ENCODE measurements at regions not wholly inside any gene's neighbourhood (a gene's known extent, or its start where the extent isn't known, plus 50 kb on each side); places are given as distances from the start of the nearest gene placed in this dataset.

- DNase-seq = no peak
These were observed 551.7 kb downstream of the SLC4A3 start for GRCh38 chr2:220178991-220179695.

- DNase-seq = no peak
These were observed 553.7 kb downstream of the SLC4A3 start for GRCh38 chr2:220181165-220181564.

- no peak for DNase-seq
These were observed 555.4 kb downstream of the SLC4A3 start for GRCh38 chr2:220182790-220183189.

GRCh38 chr2:220185766-220186305, 558.4 kb downstream of the SLC4A3 start:
- no peak for DNase-seq

- no peak for DNase-seq
These were observed 560.6 kb downstream of the SLC4A3 start for GRCh38 chr2:220188031-220188430.

DNA sequence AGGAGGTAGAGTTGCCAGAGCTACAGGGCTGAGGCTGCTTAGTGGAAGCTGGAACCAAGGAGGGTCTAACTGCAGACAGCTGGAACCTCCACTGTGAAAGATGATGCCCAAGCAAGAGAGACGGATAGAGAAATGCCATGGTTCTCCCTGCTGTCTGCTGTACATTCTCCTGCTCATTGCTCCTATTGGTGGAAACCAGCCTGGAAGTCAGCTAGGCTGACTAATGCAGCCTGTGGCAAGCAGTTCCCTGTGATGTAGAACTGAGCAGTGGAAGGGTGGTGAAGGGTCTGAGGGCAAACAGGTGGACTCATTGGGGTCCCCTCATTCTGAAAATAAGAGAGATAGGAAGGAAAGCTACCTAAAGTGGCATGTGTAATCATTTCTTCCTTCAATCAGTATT, 563.6 kb downstream of the SLC4A3 start:
- DNase-seq = no peak

GRCh38 chr2:220191737-220192136, 564.3 kb downstream of the SLC4A3 start:
- no peak for DNase-seq

DNA sequence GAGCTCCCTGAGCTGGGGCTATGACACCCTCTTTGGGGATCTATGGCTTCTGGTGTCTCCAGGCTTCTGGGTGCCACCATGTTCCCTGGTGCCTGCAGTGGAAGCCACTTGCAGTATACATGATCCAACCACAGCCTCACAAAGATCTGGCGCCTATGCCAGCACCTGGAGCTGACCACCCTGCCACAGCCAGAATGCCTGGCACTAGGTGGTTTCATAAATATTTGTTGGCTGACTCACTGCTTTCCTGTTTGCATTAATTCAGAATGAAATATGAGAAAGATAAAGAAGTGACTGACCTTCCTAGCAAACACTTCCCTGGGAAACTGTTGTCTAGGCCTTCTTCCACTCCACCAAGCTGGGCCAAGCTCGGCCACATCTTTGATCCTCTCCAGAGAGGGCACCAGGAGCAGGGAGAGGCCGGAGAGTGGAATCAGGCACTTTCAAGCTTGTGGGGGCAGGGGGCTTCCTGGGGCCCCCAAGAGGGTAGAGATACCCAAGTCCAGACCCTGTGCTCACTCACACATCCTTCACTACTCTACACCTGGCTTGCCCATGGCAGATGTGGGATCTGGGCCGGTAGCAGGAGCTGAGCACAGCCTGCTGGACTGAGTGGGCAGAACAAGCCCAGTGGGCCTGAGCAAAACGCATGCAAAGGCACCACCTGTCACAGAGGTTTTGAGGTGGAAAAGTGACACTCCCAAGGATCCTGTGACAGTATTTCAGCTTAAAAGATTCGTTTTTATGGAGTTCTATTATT, 565.7 kb downstream of the SLC4A3 start:
- no peak for DNase-seq

DNA sequence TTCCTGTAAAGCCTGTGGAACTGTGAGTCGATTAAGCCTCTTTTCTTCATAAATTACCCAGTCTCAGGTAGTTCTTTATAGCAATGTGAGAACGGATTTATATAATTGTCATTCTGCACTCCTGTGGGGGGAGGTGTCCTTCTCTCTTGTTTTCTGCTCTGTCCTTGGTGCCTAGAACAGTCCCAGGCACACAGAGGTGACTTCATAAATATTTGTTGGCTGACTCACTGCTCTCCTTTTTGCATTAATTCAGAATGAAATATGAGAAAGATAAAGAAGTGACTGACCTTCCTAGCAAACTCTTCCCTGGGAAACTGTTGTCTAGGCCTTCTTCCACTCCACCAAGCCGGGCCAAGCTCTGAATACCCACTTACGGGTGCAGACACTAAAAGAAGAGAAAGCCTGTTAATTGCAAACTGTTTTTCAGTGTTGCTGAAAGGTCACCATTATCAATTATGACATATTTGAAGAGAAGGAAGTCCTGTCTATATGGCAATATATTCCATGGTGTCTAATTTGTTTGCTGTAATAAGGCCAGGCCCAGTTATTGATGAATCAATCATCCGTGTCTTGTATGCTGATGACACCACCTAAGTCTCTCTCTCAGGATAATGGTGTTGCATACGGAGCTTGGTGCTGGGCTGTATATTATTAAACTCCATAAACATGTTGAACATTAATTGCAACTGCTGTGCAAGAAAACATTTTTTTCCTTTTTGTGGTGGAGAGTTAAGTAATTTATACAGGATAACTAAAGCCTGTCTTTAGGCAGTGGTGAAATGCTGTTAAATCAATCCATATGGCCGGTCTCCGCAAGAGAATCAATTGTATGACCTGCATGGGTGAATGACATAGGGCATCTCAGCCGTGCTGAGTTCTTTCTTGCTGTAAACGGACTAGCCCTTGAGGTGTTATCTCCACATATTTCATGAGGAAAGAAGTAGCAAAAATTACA, 567.5 kb downstream of the SLC4A3 start:
- no peak for DNase-seq

- peak; percentile 38 for DNase-seq
These were observed 571.5 kb downstream of the SLC4A3 start for GRCh38 chr2:220198896-220199295.

DNA sequence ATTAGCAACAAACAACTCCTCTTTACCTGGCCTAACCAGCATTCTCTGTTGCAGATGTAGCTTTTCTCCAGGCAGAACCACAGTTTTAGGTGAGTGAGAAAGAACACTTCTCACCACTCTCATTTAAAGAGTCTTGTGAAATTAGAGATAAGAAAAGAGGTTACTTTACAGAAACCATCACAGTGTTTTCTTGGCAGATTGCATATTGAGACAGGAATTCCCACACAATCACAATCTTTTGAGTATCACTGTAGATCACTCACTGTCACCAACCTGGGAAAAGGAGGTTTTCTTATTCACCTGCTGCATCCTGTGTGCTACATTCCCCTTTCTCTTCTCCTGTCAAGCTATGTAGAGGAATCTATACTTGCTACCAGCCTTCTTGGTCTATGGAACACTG, 574.6 kb downstream of the SLC4A3 start:
- DNase-seq = no peak

DNA sequence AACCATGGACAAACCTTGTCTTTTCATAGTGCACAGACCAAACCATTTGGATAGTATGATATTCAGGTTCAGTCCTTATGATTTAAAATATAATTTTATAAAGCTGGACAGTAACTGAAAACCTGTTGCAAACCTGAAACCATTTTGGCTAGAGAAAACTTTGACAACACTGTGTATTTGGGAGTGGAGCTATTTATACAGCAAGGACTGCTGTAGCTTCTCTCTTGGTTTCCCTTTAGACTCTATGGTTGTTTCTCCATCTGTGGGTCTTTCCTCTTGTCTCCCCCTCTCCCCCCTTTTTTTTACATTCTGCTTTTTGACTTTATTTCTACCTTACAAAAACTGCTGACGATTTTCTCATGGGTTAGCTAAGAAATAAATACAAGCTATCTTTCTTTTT, 581.7 kb downstream of the SLC4A3 start:
- no peak for DNase-seq

DNA sequence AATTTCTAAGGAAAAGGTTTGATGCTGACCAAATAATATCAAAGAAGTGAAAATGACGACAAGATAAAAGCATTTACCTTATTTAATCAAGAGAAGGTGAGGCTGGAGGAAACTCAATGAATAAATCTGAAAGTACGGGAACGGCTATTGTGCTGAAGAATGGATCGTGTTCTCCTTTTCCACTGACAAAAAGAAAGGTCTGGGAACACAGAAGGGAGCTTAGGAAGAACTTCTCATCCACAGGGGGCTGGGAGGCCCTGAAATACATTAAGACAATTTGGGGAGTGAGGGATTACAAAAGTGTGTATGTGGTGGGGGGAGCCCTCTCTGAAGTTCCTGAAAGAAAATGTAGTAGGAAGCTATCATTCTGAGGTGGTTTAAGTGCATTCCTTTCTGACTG, 582.3 kb downstream of the SLC4A3 start:
- DNase-seq = no peak

- no peak for DNase-seq
These were observed 585.1 kb downstream of the SLC4A3 start for GRCh38 chr2:220212296-220213080.

- DNase-seq = no peak
These were observed 588.4 kb downstream of the SLC4A3 start for GRCh38 chr2:220215785-220216184.

- no peak for DNase-seq
These were observed 591.9 kb downstream of the SLC4A3 start for GRCh38 chr2:220219371-220219770.

DNA sequence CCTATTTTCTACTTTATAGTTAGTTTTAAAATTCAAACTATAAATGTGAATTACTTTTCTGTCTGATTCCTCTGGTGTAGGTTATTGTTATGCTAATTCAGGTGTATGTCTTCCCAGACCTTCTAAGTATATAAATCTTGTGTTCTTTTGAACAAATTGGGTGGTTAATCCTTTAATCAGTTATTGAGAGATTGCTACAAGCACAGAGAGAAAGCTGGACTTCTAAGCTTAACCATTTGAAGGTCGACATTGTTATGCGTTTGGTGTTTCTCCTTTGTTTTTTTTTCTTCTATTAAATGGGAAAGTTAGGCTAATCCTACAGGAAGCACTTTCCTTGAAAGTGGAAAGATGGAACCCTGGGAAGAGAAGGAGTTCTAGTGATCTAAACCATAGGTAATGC, 592.6 kb downstream of the SLC4A3 start:
- no peak for DNase-seq

DNA sequence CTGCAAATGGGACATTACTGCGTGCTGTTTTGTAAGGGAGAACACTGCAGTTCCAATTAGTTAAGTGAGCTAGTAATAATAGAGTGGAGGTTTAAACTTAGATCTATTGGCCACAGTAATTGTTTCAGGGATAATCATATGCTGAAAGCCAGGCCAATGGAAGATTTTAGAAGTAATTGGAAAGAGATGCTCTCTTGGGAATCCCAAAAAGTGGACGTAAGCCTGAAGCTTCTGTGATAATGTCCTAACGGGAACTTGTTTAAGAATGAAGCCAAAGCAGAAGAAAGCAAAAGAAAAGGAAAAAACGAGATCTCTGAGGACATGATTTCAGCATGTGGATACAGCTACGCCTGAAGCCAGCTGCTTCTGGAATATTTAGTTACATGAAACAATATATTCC, 594.6 kb downstream of the SLC4A3 start:
- peak; percentile 69 for DNase-seq

- no peak for DNase-seq
These were observed 597.5 kb downstream of the SLC4A3 start for GRCh38 chr2:220224691-220225543.

DNA sequence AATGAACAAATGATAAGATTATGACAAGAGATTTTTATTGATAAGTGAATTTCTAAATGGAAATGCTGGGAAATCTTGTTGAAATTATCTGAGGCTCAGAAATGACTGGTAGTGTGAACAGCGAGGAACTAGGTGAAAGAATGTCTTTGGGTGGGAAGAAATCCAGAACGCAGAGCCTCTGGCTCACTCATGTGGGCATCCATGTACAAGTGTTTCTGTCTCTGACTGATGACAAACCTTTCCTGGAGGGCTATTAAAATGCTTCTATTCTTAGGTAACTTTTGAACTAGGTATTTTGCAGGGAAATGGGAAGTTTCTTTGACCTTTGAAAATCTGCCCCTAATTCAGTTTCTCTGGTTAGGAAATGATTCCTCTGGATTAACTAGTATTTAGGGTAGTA, 598.6 kb downstream of the SLC4A3 start:
- no peak for DNase-seq

- DNase-seq = no peak
These were observed 599.1 kb downstream of the SLC4A3 start for GRCh38 chr2:220226546-220226945.

Measured in hindlimb muscle (tissue), 1 donor.